SU-DHL-6 (cell line): ENCODE measurements at regions not wholly inside any gene's neighbourhood (a gene's known extent, or its start where the extent isn't known, plus 50 kb on each side); places are given as distances from the start of the nearest gene placed in this dataset.

Experiments
- EZH2phosphoT487 ChIP-seq: fragments of 200-600 bp; sonication (generic), shearing (Covaris generic); conservative IDR thresholded peaks from 2 replicates; pipeline ENCODE4 v1.6.1; 2018; ENCODE audit warnings: mild to moderate bottlenecking, antibody characterized with exemption, low read length, moderate library complexity, mixed read lengths
- TF ChIP-seq, protein P1 (sequence below): fragments of 200-600 bp; sonication (generic); IDR thresholded peaks from one replicate; pipeline ENCODE4 v1.5.1; 2017; ENCODE audit warnings: antibody characterized with exemption, mild to moderate bottlenecking, low read length, moderate library complexity; ENCODE audit not compliant: insufficient read depth, poor library complexity, severe bottlenecking

DNA sequence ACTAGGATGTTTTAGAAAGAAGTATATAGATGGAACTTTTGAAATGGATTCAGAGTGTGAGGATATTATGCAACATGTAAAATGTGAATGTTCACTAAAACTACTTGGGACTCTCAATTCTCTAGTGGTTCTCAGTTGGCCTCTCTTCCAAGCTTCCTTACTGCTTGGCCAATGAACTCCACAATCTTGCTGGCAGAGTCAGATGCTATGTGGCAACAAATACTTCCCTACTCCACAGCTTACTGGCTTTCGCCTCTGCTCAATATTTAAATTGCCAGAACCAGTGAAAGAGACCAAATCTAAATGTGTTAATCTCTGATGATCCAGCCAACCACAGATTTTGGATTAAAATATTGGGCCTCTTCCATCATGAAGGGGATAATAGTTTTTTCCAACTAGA, 138.4 kb downstream of the HTR1B start:
- TF ChIP-seq, protein P1, sequence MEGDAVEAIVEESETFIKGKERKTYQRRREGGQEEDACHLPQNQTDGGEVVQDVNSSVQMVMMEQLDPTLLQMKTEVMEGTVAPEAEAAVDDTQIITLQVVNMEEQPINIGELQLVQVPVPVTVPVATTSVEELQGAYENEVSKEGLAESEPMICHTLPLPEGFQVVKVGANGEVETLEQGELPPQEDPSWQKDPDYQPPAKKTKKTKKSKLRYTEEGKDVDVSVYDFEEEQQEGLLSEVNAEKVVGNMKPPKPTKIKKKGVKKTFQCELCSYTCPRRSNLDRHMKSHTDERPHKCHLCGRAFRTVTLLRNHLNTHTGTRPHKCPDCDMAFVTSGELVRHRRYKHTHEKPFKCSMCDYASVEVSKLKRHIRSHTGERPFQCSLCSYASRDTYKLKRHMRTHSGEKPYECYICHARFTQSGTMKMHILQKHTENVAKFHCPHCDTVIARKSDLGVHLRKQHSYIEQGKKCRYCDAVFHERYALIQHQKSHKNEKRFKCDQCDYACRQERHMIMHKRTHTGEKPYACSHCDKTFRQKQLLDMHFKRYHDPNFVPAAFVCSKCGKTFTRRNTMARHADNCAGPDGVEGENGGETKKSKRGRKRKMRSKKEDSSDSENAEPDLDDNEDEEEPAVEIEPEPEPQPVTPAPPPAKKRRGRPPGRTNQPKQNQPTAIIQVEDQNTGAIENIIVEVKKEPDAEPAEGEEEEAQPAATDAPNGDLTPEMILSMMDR: no peak
- TF ChIP-seq EZH2phosphoT487: no peak
